HG03045 (cell line): ENCODE measurements at regions not wholly inside any gene's neighbourhood (a gene's known extent, or its start where the extent isn't known, plus 50 kb on each side); places are given as distances from the start of the nearest gene placed in this dataset.

ENCODE experiments used
- ATAC-seq: cut with Tn5 transposase; IDR thresholded peaks from one replicate; pipeline ENCODE4 v1.9.1; 2021; ENCODE audit warnings: mild to moderate bottlenecking, moderate library complexity; ENCODE audit not compliant: unreplicated experiment

DNA sequence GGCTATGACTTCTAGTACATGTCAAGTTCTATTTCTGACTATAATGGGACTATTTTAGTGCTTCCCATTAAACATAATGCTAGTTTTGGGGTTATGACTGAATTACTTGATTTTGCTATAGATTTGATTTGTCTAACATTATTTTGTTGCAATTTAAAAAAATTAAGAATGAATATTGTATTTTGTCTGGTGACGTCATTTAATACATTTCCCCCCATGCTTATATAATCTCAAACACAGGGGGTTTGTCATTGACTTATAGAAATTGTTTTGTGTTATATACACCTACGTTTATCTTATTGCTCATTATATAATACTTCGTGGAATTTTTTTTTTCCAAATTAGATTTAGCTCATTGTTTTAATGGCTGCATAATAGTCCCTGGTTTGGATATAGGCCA, 270.3 kb upstream of the VLDLR start:
- no peak for ATAC-seq

DNA sequence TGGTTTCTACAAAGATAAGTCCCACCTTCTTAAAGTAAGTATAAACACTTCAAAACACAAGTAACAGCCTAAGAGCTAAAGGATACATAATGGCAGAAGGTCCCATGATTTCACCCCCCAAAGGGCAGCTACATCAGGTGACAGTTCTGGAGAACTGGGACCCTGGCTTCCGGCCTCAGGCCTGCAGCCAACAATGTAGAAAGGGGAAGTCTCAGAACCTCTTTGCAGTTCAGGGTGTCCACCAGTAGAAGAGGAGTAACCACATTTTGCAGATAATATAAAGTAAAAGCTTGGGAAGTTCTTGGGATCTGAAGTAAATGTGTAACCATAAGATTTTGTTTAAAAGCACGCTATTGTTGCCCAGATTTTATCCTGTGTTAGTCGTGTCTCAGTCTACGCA, 267.4 kb upstream of the VLDLR start:
- ATAC-seq = no peak

- no peak for ATAC-seq
Measured at GRCh38 chr9:2354856-2355696, 266.5 kb upstream of the VLDLR start.

DNA sequence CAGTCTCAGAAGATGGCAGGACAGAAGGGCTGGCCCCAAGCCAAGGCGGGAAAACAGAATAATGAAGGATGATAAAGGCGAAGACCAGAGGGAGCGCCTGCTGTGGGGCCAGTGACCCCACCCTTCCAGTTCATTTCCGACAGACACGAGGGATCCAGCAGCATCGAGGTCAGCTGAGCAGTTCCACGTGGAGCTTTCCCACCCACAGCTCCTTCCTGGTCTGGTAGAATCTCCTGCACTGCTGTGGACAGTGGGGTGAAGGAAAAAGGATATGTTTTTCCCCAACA, 265.9 kb upstream of the VLDLR start:
- ATAC-seq = no peak

DNA sequence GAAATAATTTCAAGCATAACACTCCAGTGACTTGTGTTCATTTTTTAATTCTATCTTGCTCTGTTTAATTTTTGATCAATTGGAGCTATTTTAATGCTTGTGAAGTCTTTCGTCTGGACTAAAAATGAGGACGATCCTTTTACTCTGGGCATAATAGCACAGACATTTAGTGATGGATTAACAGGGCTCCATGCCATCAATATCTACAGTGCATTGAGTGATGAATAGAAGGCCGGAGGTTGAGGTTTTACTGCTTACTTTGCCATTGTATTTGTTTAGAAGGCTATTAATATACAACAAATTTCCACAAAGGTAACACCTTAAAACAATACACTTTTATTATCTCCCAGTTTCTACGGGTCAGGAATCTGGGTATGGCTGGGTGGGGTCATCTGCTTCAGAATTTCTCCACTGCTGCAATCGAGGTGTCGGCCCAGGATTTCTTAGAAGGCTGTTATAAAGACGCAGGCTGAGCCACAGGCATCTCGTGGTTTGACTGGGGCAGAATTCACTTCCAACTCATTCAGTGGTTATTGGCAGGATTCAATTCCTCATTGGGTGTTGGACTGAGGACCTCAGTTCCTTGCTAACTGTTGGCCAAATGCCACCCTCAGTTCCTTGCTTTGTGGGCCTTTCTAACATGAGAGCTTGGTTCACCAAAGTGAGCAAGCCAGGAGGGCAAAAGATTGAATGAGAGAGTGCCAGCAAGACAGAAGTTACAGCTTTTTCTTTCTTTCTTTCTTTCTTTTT, 265.4 kb upstream of the VLDLR start:
- ATAC-seq = no peak

DNA sequence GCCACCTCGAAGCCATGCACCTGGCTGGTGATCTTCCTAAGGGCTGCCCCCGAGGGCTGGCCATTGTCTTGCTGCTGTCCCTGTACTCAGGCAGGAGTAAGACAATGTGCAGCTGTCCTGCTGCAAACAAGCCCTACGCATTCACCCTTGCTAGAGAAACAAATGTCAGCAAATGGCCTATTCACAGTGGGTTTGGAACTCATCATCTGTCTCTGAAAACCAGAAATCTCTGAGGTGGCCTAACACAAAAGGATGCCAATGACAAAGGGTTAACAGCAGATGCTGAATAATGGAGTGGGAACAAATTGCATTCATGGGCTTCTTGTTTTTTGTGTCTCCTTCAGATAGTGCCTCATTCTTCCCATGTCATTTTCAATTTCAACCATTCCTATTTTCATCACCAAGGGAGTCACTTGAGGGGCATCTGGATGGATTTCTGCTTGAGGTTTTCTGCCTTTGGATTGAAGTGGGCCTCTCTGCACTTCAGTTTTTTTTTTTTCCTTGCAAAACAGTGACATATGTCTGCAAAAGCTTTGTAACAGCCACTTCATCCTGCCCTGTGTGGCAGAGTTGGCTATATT, 261.6 kb upstream of the VLDLR start:
- no peak for ATAC-seq

- no peak for ATAC-seq
Measured at GRCh38 chr9:2362150-2362549, 259.4 kb upstream of the VLDLR start.

DNA sequence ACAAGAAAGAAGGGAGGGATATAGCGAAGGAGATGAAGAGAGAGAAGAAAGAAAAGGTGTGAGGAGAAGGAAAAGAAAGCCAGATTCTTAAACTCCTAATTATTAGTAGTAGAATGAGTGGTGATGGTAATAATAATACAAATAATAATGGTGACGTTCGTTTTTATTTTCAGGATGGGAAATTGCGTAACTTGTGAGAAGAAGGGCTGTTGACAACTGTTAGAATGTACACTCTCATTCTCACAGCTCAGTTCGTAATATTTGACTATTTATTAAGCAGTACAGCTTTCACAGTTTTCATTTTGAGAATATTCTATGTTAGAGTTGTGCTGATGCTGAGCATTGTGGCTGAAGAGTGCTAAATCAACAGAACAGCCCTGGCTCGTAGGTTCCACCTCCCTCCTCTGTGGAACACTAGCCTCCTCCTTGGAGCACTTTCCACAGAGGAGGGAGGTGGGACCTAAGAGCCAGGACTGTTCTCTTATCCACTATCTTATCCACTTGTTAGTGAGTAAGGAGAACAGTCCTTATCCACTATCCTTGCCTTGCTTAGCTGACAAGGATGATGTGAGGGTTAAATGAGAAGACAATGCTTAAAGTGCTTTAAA, 258.3 kb upstream of the VLDLR start:
- ATAC-seq = no peak

- ATAC-seq = no peak
Measured at GRCh38 chr9:2363781-2364180, 257.8 kb upstream of the VLDLR start.

DNA sequence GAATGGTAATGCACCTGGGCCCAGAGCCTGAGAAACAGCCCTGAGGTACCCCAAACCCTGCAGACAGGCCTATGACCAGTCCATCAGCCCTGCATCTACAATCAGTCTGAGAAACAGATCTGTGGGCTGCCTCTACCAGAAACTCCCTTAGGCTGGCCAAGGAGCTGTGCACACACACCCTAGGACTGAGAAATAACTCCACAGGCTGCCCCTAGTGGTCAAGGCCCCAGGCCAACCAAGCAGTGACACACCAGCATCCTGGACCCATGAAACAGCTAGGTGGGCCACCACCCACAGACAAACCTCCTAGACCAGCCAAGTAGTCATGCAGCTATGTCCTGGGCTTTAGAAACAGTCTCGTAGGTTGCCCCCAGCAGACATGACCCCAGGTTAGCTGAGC, 253.6 kb upstream of the VLDLR start:
- ATAC-seq = no peak

- no peak for ATAC-seq
Measured at GRCh38 chr9:2373648-2374047, 247.9 kb upstream of the VLDLR start.

DNA sequence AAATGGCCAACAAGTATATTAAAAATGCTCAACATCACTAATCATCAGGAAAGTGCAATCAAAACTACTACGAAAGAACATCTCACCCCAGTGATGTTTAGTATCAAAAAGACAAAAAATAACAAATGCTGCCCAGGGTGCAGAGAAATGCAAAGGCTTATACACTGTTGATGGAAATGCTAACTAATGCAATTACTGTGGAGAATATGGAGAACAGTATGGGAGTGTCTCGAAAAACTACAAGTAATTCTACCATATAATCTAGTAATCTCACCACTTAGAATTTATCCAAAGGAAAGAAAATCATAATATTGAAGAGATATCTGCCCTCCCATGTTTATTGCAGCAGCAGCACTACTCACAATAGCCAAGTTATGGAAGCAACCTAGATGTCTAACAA, 246.5 kb upstream of the VLDLR start:
- ATAC-seq = no peak

GRCh38 chr9:2377117-2377516, 244.5 kb upstream of the VLDLR start:
- ATAC-seq = no peak

DNA sequence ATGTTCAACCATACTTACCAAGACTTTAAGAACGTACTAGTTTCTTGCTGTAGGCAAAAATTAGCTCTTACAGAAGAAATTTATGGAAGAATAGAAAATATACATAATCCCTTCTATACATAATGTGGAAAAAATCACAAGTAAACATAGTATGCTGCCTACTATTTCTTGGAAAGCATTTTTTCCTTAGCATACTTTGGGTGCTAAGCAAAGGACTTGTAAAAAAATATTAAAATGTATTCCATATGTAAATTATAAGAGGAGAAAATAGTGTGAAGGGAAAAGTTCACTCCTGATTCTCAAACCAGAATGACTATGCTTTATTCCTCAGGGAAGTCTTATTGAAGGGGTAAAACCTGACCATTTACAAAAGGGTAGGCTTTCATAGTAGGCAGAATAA, 243.8 kb upstream of the VLDLR start:
- no peak for ATAC-seq

DNA sequence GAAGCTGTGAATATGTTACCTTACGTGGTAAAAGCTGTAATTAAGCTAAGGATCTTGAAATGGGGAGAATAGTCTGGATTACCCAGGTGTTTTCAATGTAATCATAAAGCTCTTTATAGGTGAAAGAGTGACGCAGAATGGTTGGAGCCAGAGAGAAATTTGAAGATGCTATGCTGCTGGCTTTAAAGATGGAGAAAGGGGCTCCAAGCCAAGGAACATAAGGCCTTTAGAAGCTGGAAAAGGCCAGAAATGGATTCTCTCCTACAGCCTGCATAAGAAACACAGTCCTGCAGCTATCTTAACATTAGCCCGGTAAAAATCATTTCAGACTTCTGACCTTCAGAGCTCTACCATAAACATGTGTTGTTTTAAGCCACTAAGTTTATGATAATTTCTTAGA, 243.3 kb upstream of the VLDLR start:
- ATAC-seq = no peak

- no peak for ATAC-seq
Measured at GRCh38 chr9:2378816-2379215, 242.8 kb upstream of the VLDLR start.

- ATAC-seq = no peak
Measured at GRCh38 chr9:2384741-2385140, 236.8 kb upstream of the VLDLR start.

DNA sequence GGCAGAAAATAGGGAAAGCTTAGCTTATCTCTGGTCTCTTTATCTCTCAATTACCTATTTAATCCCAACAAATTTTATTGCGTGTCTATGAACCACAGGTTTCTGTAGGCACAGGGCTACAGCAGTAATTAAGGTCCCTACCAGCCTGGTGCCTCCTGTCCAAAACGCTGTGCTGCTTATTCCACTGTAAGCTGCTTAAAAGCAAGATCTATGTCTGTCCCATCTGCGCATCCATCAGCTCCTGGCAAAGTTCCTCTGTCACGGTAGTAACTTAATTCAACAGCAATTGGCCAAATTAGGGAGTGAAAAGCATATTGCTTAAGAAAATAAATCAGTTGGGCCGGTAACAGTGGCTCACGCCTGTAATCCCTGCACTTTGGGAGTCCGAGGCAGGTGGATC, 235.8 kb upstream of the VLDLR start:
- ATAC-seq = no peak

GRCh38 chr9:2386566-2386965, 235.0 kb upstream of the VLDLR start:
- ATAC-seq = no peak

- no peak for ATAC-seq
Measured at GRCh38 chr9:2387166-2387565, 234.4 kb upstream of the VLDLR start.

- no peak for ATAC-seq
Measured at GRCh38 chr9:2389404-2389803, 232.2 kb upstream of the VLDLR start.

DNA sequence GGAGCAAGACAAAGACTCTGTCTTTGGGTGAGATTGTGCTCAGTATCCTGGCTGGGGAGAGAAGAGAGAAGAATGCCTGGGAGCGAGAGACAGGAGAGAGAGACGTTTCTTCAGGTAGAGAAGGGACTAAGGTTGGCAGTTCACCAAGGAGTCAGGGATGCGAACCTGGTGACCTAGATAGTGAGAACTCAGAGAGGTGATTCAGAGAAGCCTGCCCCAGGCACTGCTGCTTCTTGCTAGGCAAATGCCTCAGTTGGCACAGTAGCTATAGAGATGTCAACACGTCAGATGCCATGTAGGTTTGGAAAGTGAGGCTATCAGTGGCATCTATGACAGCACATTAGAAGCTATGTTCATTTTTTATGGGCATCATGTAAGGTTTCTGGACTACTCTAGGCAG, 231.6 kb upstream of the VLDLR start:
- ATAC-seq = no peak
